A549 (cell line): ENCODE measurements at regions not wholly inside any gene's neighbourhood (a gene's known extent, or its start where the extent isn't known, plus 50 kb on each side); places are given as distances from the start of the nearest gene placed in this dataset.

Experiments
- ATAC-seq, 2 experiments: fragments of 200-7000 bp in 1 of 2; fragments of >200 bp in 1 of 2; cut with Nextera tagmentation in 1 of 2; cut with Tn5 transposase in 1 of 2; 3 replicates each; pipeline versions ENCODE4 v1.8.0 to v1.9.1; 2018 to 2020; ENCODE audit warnings: mild to moderate bottlenecking in 1 of 2, moderate library complexity in 1 of 2
- CTCF ChIA-PET: fragments of 300-600 bp; sonication (Branson Sonifier 250); formaldehyde crosslinking; extraction: SDS; loops from one replicate; lab custom pipeline; 2021; ENCODE audit warnings: antibody characterized with exemption, inconsistent platforms; lab: Yijun Ruan, JAX
- POLR2A ChIA-PET: fragments of 350-600 bp; formaldehyde crosslinking; extraction: SDS; loops from one replicate; lab custom pipeline; 2021; ENCODE audit warnings: antibody characterized with exemption, inconsistent platforms; lab: Yijun Ruan, JAX
- DNase-seq, 2 experiments: peaks; one replicate each; pipeline versions ENCODE4 v3.0.0 to v3.0.0-alpha.2; 2011 to 2016; ENCODE audit warnings: low read depth in 1 of 2, low spot score in 1 of 2
- FAIRE-seq: peaks from 2 replicates; lab custom pipeline; 2011; peaks lifted over from hg19 to GRCh38; lab: Jason Lieb, UNC
- H3K27ac ChIP-seq, 2 experiments: fragments of >200 bp; sonication (Bioruptor Twin); formaldehyde crosslinking; 3 replicates each; pipeline ENCODE4 v1.5.1; 2016 to 2017
- H3K4me1 ChIP-seq: fragments of >200 bp; sonication (Bioruptor Twin); formaldehyde crosslinking; 3 replicates; pipeline ENCODE4 v1.6.1; 2016
- H3K4me2 ChIP-seq: fragments of >200 bp; sonication (Bioruptor Twin); formaldehyde crosslinking; 3 replicates; pipeline ENCODE4 v1.6.1; 2016
- H3K4me3 ChIP-seq: fragments of >200 bp; sonication (Bioruptor Twin); formaldehyde crosslinking; 3 replicates; pipeline ENCODE4 v1.5.1; 2016
- H3K9me3 ChIP-seq: fragments of >200 bp; sonication (Bioruptor Twin); formaldehyde crosslinking; 3 replicates; pipeline ENCODE4 v1.6.1; 2016
- BHLHE40 ChIP-seq: IDR thresholded peaks from 2 replicates; pipeline ENCODE4 v1.6.1; 2012; ENCODE audit warnings: low read depth, low read length, inconsistent platforms
- CBX2 ChIP-seq: fragments of 200-600 bp; sonication (generic); IDR thresholded peaks from 2 replicates; pipeline ENCODE4 v1.6.1; 2016; ENCODE audit warnings: low read depth, mild to moderate bottlenecking, borderline replicate concordance
- CEBPB ChIP-seq, 2 experiments: fragments of >200 bp in 1 of 2; sonication (Bioruptor Twin) in 1 of 2; formaldehyde crosslinking in 1 of 2; IDR thresholded peaks; 2 replicates each; pipeline ENCODE4 v1.6.1; 2012 to 2016
- EHF ChIP-seq: fragments of 250-450 bp; sonication (Bioruptor Pico); IDR thresholded peaks from 2 replicates; pipeline ENCODE4 v1.5.0; 2020; ENCODE audit warnings: mild to moderate bottlenecking
- EHMT2 ChIP-seq: fragments of 200-600 bp; sonication (generic); IDR thresholded peaks from 2 replicates; pipeline ENCODE4 v1.6.1; 2016; ENCODE audit warnings: antibody characterized with exemption, low read depth, mild to moderate bottlenecking, moderate library complexity
- EP300 ChIP-seq, 2 experiments: fragments of >200 bp; sonication (Bioruptor Twin); formaldehyde crosslinking; IDR thresholded peaks; 2 replicates in 1 of 2; 3 replicates in 1 of 2; pipeline ENCODE4 v1.6.1; 2016 to 2017
- FOSB ChIP-seq: fragments of 250-450 bp; sonication (Bioruptor Pico); IDR thresholded peaks from 2 replicates; pipeline ENCODE4 v1.5.0; 2020; ENCODE audit warnings: mild to moderate bottlenecking, moderate library complexity
- FOXS1 ChIP-seq: fragments of 250-450 bp; sonication (Bioruptor Pico); IDR thresholded peaks from 2 replicates; pipeline ENCODE4 v1.5.0; 2020; ENCODE audit warnings: mild to moderate bottlenecking, moderate library complexity
- HDAC2 ChIP-seq: fragments of 200-600 bp; sonication (generic); IDR thresholded peaks from 2 replicates; pipeline ENCODE4 v1.6.1; 2016
- HOXA7 ChIP-seq: fragments of 250-450 bp; sonication (Bioruptor Pico); IDR thresholded peaks from 2 replicates; pipeline ENCODE4 v1.5.0; 2020; ENCODE audit warnings: mild to moderate bottlenecking, moderate library complexity
- JUN ChIP-seq, 2 experiments: fragments of >200 bp; sonication (Bioruptor Twin); formaldehyde crosslinking; IDR thresholded peaks; 2 replicates in 1 of 2; 3 replicates in 1 of 2; pipeline ENCODE4 v1.6.1; 2016 to 2017
- KDM5A ChIP-seq: fragments of 200-600 bp; sonication (generic); IDR thresholded peaks from 2 replicates; pipeline ENCODE4 v1.6.1; 2016; ENCODE audit warnings: antibody characterized with exemption, mild to moderate bottlenecking
- MAFK ChIP-seq: fragments of 450-650 bp; IDR thresholded peaks from 2 replicates; pipeline ENCODE4 v1.6.1; 2014; ENCODE audit not compliant: partially characterized antibody
- MYC ChIP-seq: IDR thresholded peaks from 2 replicates; pipeline ENCODE4 v1.6.1; 2012; ENCODE audit warnings: mild to moderate bottlenecking, inconsistent platforms, low read length, improper control_type of control experiment, borderline replicate concordance
- POLR2A ChIP-seq: IDR thresholded peaks from 2 replicates; pipeline ENCODE4 v1.6.1; 2012; ENCODE audit warnings: mild to moderate bottlenecking, low read length
- RAD21 ChIP-seq, 2 experiments: fragments of >200 bp in 1 of 2; sonication (Bioruptor Twin) in 1 of 2; formaldehyde crosslinking in 1 of 2; IDR thresholded peaks in 1 of 2; conservative IDR thresholded peaks in 1 of 2; 2 replicates in 1 of 2; 3 replicates in 1 of 2; pipeline ENCODE4 v1.6.1; 2012 to 2018; ENCODE audit warnings: inconsistent platforms in 1 of 2
- RNF2 ChIP-seq: fragments of 200-600 bp; sonication (generic); IDR thresholded peaks from 2 replicates; pipeline ENCODE4 v1.6.1; 2016; ENCODE audit warnings: low read depth, mild to moderate bottlenecking, antibody characterized with exemption, moderate library complexity, borderline replicate concordance
- TP53 ChIP-seq: fragments of 250-450 bp; sonication (Bioruptor Pico); IDR thresholded peaks from 2 replicates; pipeline ENCODE4 v1.5.0; 2021; ENCODE audit warnings: mild to moderate bottlenecking, moderate library complexity
- ZFP36 ChIP-seq: fragments of 450-650 bp; IDR thresholded peaks from 2 replicates; pipeline ENCODE4 v1.6.1; 2014; ENCODE audit warnings: borderline replicate concordance; ENCODE audit not compliant: partially characterized antibody
- ZSCAN20 ChIP-seq: fragments of 250-450 bp; sonication (Bioruptor Pico); IDR thresholded peaks from 2 replicates; pipeline ENCODE4 v1.8.0; 2022; ENCODE audit warnings: mild to moderate bottlenecking, moderate library complexity
- WGBS: methylation state at CpG from one replicate; pipeline ENCODE4 v1.1.6; 2017; ENCODE audit errors: missing lambda C conversion rate; 5-methylcytosine and 5-hydroxymethylcytosine counted together
- TF ChIP-seq, protein P1 (sequence below): fragments of 150-350 bp; IDR thresholded peaks from 2 replicates; pipeline ENCODE4 v1.6.1; 2014; ENCODE audit warnings: low read depth, mild to moderate bottlenecking, low read length
- TF ChIP-seq, protein P2 (sequence below): IDR thresholded peaks from 2 replicates; pipeline ENCODE4 v1.6.1; 2012
- TF ChIP-seq, protein P3 (sequence below): fragments of >200 bp; sonication (Bioruptor Twin); formaldehyde crosslinking; IDR thresholded peaks from 2 replicates; pipeline ENCODE4 v1.6.1; 2016
- TF ChIP-seq, protein P4 (sequence below): fragments of 250-450 bp; sonication (Bioruptor Pico); IDR thresholded peaks from 2 replicates; pipeline ENCODE4 v1.5.0; 2020; ENCODE audit warnings: low read depth, mild to moderate bottlenecking, moderate library complexity
- TF ChIP-seq, protein P5 (sequence below): fragments of >200 bp; sonication (Bioruptor Twin); formaldehyde crosslinking; IDR thresholded peaks from 3 replicates; pipeline ENCODE4 v1.6.1; 2016
- TF ChIP-seq, protein P6 (sequence below): IDR thresholded peaks from 2 replicates; pipeline ENCODE4 v1.6.1; 2012; ENCODE audit warnings: low read depth, borderline replicate concordance
- TF ChIP-seq, protein P7 (sequence below): fragments of 250-450 bp; sonication (Bioruptor Pico); IDR thresholded peaks from 2 replicates; pipeline ENCODE4 v1.5.0; 2021; ENCODE audit warnings: mild to moderate bottlenecking, moderate library complexity, borderline replicate concordance

DNA sequence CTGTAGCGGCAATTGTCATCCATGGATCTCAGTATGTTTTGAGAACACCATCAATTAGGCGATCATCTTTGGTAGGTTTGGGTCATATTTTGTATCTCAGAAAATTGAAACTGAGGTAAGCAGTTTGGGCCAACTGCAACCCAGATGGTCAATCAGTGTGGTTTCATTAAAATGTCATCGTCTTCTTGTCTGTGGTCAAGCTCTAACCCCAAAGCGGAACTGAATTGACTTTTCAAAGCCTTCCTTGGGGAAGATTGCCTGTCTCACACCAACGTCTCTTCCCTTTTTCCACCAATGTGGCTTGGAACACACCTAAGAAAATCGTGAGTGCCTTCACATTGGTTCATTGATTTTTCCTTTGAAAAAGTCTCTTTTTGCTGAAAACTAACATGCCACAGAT, 56.3 kb upstream of the UBAC2 start (continued):
- TF ChIP-seq, protein P1, sequence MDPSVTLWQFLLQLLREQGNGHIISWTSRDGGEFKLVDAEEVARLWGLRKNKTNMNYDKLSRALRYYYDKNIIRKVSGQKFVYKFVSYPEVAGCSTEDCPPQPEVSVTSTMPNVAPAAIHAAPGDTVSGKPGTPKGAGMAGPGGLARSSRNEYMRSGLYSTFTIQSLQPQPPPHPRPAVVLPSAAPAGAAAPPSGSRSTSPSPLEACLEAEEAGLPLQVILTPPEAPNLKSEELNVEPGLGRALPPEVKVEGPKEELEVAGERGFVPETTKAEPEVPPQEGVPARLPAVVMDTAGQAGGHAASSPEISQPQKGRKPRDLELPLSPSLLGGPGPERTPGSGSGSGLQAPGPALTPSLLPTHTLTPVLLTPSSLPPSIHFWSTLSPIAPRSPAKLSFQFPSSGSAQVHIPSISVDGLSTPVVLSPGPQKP, result no peak
- TF ChIP-seq, protein P2, sequence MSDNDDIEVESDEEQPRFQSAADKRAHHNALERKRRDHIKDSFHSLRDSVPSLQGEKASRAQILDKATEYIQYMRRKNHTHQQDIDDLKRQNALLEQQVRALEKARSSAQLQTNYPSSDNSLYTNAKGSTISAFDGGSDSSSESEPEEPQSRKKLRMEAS, result no peak
- TF ChIP-seq, all 56 proteins: peak for 0

DNA sequence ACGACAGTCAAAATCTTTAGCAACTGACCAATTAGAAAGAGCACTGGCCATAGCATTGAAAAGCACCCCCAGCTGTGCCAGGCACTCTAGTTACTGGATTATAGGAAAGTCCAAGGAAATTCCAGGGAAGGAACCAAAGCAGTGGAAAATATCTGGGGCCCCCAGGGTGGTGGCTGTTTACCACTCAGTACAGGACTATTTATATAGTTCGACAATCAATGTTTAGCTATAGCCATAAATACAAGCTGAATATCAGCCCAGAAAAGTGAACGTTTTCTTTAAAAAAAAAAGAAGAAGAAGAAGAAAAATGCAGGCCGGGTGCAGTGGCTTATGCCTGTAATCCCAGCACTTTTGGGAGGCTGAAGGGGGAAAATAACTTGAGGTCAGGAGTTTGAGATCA, 55.2 kb upstream of the UBAC2 start:
- DNase-seq (no peak), FAIRE-seq (no peak), ATAC-seq (no peak)
- H3K4me2 ChIP-seq, result no peak overlapping the region
- WGBS, result 62% methylated on average over 4 of the region's 4 CpGs
- POLR2A ChIA-PET, result interaction anchor here (0.7 kb wide), 1 partner anchor 58 kb away, joined by 4 read pairs; no protein-coding TSS in a partner anchor
- no peak for TF ChIP-seq ZSCAN20 (CRISPR knock-in tag)
- no peak for TF ChIP-seq EHMT2
- TF ChIP-seq EP300 (IDR thresholded peaks at IDR 0.05), result no peak
- TF ChIP-seq TP53, result no peak
- no peak for TF ChIP-seq FOXS1 (CRISPR knock-in tag)
- TF ChIP-seq, protein P3, sequence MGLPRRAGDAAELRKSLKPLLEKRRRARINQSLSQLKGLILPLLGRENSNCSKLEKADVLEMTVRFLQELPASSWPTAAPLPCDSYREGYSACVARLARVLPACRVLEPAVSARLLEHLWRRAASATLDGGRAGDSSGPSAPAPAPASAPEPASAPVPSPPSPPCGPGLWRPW, result no peak
- no peak for TF ChIP-seq EHF
- TF ChIP-seq FOSB (CRISPR knock-in tag), result no peak
- TF ChIP-seq MYC, result no peak
- TF ChIP-seq, protein P4, sequence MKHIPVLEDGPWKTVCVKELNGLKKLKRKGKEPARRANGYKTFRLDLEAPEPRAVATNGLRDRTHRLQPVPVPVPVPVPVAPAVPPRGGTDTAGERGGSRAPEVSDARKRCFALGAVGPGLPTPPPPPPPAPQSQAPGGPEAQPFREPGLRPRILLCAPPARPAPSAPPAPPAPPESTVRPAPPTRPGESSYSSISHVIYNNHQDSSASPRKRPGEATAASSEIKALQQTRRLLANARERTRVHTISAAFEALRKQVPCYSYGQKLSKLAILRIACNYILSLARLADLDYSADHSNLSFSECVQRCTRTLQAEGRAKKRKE, result no peak
- TF ChIP-seq RAD21 (conservative IDR thresholded peaks at IDR 0.05 in 1 of 2, IDR thresholded peaks at IDR 0.05 in 1 of 2), result no peak
- TF ChIP-seq MAFK, result no peak
- TF ChIP-seq ZFP36, result no peak
- no peak for TF ChIP-seq POLR2A
- no peak overlapping the region for H3K4me3 ChIP-seq
- CTCF ChIA-PET, result no interaction called here
- peaks cover 6% of the 10 kb centered on the region for H3K4me1 ChIP-seq
- no peaks in the 10 kb centered on the region for H3K9me3 ChIP-seq
- no peak overlapping the region for H3K27ac ChIP-seq

DNA sequence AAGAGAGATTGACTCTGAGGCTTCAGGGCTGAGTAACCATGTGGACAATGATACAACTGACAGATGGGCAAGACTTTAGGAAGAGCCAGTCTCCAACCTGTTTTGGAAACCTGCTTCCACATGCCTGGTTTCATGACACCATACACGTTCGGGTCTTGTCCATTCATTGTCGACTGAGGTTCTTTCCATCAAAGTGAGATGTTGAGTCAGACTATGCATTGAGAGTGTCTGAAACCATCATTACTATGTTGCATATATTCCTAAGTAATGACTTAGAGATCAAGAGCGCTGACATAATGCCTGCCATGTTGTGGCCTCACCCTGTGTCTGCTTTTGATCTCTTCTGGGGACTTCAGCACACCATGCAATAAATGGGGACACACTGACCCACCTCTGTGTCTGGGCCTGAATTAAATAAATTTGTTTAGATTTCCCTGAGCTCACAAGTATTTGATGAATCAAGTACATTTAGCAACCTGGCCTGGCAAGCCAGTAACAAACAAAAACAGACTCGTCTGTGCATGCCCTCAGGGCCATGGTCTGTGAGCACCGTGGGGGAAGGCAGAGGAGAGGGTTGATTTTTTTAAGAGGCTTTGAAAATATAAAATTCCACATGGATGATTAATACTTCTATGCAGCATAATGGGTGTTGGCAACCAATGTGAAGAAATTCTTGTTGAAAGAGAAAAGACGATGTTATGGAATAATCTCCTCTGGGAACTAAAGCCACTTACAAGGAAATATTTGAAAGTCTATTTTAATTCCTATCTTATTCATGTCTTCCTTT, 49.9 kb upstream of the UBAC2 start:
- FAIRE-seq (no peak), ATAC-seq (peak; percentile 76 to 91), DNase-seq (peak; percentile 20 to 72)
- peak overlapping the region; percentile 69 for H3K4me2 ChIP-seq
- peak overlapping the region; percentile 79 to 89 for H3K27ac ChIP-seq
- ChIA-PET POLR2A (interaction anchor here (0.5 to 0.7 kb wide), 2 partner anchors 95 to 433 kb away, joined by 3 read pairs; no protein-coding TSS in a partner anchor), CTCF (interaction anchor here (0.7 to 2.4 kb wide), 2 partner anchors 15 to 25 kb away, joined by 3 to 10 read pairs; no protein-coding TSS in a partner anchor)
- H3K4me1 ChIP-seq, result peaks cover 40% of the 10 kb centered on the region
- H3K4me3 ChIP-seq, result no peak overlapping the region
- 54% methylated on average over 7 of the region's 7 CpGs for WGBS
- H3K9me3 ChIP-seq, result no peaks in the 10 kb centered on the region
- no peak for TF ChIP-seq EHMT2
- no peak for TF ChIP-seq BHLHE40
- TF ChIP-seq, protein P5, sequence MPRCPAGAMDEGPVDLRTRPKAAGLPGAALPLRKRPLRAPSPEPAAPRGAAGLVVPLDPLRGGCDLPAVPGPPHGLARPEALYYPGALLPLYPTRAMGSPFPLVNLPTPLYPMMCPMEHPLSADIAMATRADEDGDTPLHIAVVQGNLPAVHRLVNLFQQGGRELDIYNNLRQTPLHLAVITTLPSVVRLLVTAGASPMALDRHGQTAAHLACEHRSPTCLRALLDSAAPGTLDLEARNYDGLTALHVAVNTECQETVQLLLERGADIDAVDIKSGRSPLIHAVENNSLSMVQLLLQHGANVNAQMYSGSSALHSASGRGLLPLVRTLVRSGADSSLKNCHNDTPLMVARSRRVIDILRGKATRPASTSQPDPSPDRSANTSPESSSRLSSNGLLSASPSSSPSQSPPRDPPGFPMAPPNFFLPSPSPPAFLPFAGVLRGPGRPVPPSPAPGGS, result no peak
- TF ChIP-seq, protein P6, sequence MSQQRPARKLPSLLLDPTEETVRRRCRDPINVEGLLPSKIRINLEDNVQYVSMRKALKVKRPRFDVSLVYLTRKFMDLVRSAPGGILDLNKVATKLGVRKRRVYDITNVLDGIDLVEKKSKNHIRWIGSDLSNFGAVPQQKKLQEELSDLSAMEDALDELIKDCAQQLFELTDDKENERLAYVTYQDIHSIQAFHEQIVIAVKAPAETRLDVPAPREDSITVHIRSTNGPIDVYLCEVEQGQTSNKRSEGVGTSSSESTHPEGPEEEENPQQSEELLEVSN, result no peak
- no peak for TF ChIP-seq HOXA7 (CRISPR knock-in tag)
- TF ChIP-seq CEBPB (IDR thresholded peaks at IDR 0.05), result peak in 1 of 2 experiments; percentile 40; a peak in 1 of 4 replicates
- TF ChIP-seq, protein P1, result no peak
- no peak for TF ChIP-seq TP53
- TF ChIP-seq RAD21 (conservative IDR thresholded peaks at IDR 0.05 in 1 of 2, IDR thresholded peaks at IDR 0.05 in 1 of 2), result peak in 1 of 2 experiments; percentile 27; a peak in 2 of 5 replicates
- peak in 1 of 2 experiments; percentile 31; a peak in 1 of 5 replicates for TF ChIP-seq JUN (IDR thresholded peaks at IDR 0.05)
- TF ChIP-seq HDAC2, result no peak
- no peak for TF ChIP-seq CBX2
- TF ChIP-seq KDM5A, result no peak
- no peak for TF ChIP-seq RNF2
- TF ChIP-seq, protein P7, sequence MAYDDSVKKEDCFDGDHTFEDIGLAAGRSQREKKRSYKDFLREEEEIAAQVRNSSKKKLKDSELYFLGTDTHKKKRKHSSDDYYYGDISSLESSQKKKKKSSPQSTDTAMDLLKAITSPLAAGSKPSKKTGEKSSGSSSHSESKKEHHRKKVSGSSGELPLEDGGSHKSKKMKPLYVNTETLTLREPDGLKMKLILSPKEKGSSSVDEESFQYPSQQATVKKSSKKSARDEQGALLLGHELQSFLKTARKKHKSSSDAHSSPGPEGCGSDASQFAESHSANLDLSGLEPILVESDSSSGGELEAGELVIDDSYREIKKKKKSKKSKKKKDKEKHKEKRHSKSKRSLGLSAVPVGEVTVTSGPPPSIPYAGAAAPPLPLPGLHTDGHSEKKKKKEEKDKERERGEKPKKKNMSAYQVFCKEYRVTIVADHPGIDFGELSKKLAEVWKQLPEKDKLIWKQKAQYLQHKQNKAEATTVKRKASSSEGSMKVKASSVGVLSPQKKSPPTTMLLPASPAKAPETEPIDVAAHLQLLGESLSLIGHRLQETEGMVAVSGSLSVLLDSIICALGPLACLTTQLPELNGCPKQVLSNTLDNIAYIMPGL (CRISPR knock-in tag), result no peak
